ENCODE measurements at regions not wholly inside any gene's neighbourhood (a gene's known extent, or its start where the extent isn't known, plus 50 kb on each side); places are given as distances from the start of the nearest gene placed in this dataset.
"Not testable (repeated sequence)": the region's sequence is repeated elsewhere in the genome, so short reads cannot be mapped to it uniquely, and the experiment has no call there.

GRCh38 chr1:194476351-194476750 lies 1289.9 kb upstream of the B3GALT2 start:
- no peak for DNase-seq

- DNase-seq, result no peak
Measured at GRCh38 chr1:194474701-194475100, 1288.3 kb upstream of the B3GALT2 start.

- DNase-seq, result no peak
Measured at GRCh38 chr1:194473766-194474165, 1287.4 kb upstream of the B3GALT2 start.

GRCh38 chr1:194469282-194469681 lies 1282.9 kb upstream of the B3GALT2 start:
- DNase-seq, result no peak

GRCh38 chr1:194466706-194467105 lies 1280.3 kb upstream of the B3GALT2 start:
- DNase-seq, result no peak

- DNase-seq, result no peak
Measured at GRCh38 chr1:194447636-194448035, 1261.2 kb upstream of the B3GALT2 start.

- DNase-seq, result no peak
Measured at GRCh38 chr1:194445244-194445643, 1258.8 kb upstream of the B3GALT2 start.

- no peak for DNase-seq
Measured at GRCh38 chr1:194442901-194443575, 1256.6 kb upstream of the B3GALT2 start.

- no peak for DNase-seq
Measured at GRCh38 chr1:194437135-194437534, 1250.7 kb upstream of the B3GALT2 start.

- no peak for DNase-seq
Measured at GRCh38 chr1:194431121-194431520, 1244.7 kb upstream of the B3GALT2 start.

- DNase-seq, result no peak
Measured at GRCh38 chr1:194420706-194421105, 1234.3 kb upstream of the B3GALT2 start.

GRCh38 chr1:194419721-194420120 lies 1233.3 kb upstream of the B3GALT2 start:
- no peak for DNase-seq

GRCh38 chr1:194410756-194411155 lies 1224.3 kb upstream of the B3GALT2 start:
- no peak for DNase-seq

GRCh38 chr1:194407238-194407637 lies 1220.8 kb upstream of the B3GALT2 start:
- not testable (repeated sequence) for DNase-seq

GRCh38 chr1:194394676-194395075 lies 1208.3 kb upstream of the B3GALT2 start:
- DNase-seq, result no peak

- no peak for DNase-seq
Measured at GRCh38 chr1:194387531-194387930, 1201.1 kb upstream of the B3GALT2 start.

- DNase-seq, result no peak
Measured at GRCh38 chr1:194378517-194378916, 1192.1 kb upstream of the B3GALT2 start.

GRCh38 chr1:194374649-194375048 lies 1188.2 kb upstream of the B3GALT2 start:
- DNase-seq, result no peak

GRCh38 chr1:194372266-194372665 lies 1185.9 kb upstream of the B3GALT2 start:
- DNase-seq, result no peak

GRCh38 chr1:194369622-194370021 lies 1183.2 kb upstream of the B3GALT2 start:
- no peak for DNase-seq

GRCh38 chr1:194369060-194369459 lies 1182.6 kb upstream of the B3GALT2 start:
- DNase-seq, result no peak

GRCh38 chr1:194367121-194367520 lies 1180.7 kb upstream of the B3GALT2 start:
- DNase-seq, result no peak

GRCh38 chr1:194366705-194367104 lies 1180.3 kb upstream of the B3GALT2 start:
- no peak for DNase-seq

GRCh38 chr1:194362327-194362726 lies 1175.9 kb upstream of the B3GALT2 start:
- DNase-seq, result no peak

GRCh38 chr1:194361374-194362131 lies 1175.1 kb upstream of the B3GALT2 start:
- no peak for DNase-seq
